GM12878 (cell line): ENCODE measurements at regions not wholly inside any gene's neighbourhood (a gene's known extent, or its start where the extent isn't known, plus 50 kb on each side); places are given as distances from the start of the nearest gene placed in this dataset.

Experiments
- CEBPB ChIP-seq, 2 experiments: fragments of 150-350 bp in 1 of 2; IDR thresholded peaks; 2 replicates each; pipeline ENCODE4 v1.6.1; 2012 to 2014; ENCODE audit warnings: low read depth in 2 of 2, low read length in 2 of 2, borderline replicate concordance in 1 of 2, inconsistent platforms in 1 of 2
- ETV6 ChIP-seq, 2 experiments: fragments of 450-650 bp in 1 of 2; IDR thresholded peaks in 1 of 2; conservative IDR thresholded peaks in 1 of 2; 2 replicates each; pipeline ENCODE4 v1.6.1; 2014; ENCODE audit warnings: antibody characterized with exemption in 1 of 2, borderline replicate concordance in 1 of 2, low read depth in 1 of 2, mild to moderate bottlenecking in 1 of 2, moderate library complexity in 1 of 2
- GABPA ChIP-seq: IDR thresholded peaks from 2 replicates; pipeline ENCODE4 v1.6.1; 2014; ENCODE audit warnings: antibody characterized with exemption, low read depth, mild to moderate bottlenecking, inconsistent platforms
- NBN ChIP-seq: fragments of 450-650 bp; IDR thresholded peaks from 2 replicates; pipeline ENCODE4 v1.6.1; 2016
- RCOR1 ChIP-seq: conservative IDR thresholded peaks from 2 replicates; pipeline ENCODE4 v1.6.1; 2012; ENCODE audit warnings: low read depth, low read length, improper control_type of control experiment
- TCF3 ChIP-seq: IDR thresholded peaks from 2 replicates; pipeline ENCODE4 v1.6.1; 2012; ENCODE audit warnings: low read depth, mild to moderate bottlenecking, low read length, borderline replicate concordance; ENCODE audit not compliant: insufficient read depth
- ZZZ3 ChIP-seq: IDR thresholded peaks from 2 replicates; pipeline ENCODE4 v1.6.1; 2011; ENCODE audit warnings: low read depth; ENCODE audit not compliant: control insufficient read depth, insufficient read length
- TF ChIP-seq, protein P1 (sequence below): fragments of 450-650 bp; IDR thresholded peaks from 2 replicates; pipeline ENCODE4 v1.6.1; 2018; ENCODE audit warnings: mild to moderate bottlenecking, low read depth, moderate library complexity; ENCODE audit not compliant: partially characterized antibody
- TF ChIP-seq, protein P2 (sequence below), 3 experiments: IDR thresholded peaks in 2 of 3; conservative IDR thresholded peaks in 1 of 3; 2 replicates each; pipeline ENCODE4 v1.5.1; 2011; ENCODE audit warnings: low read depth in 3 of 3, low read length in 3 of 3, mild to moderate bottlenecking in 3 of 3, control low read depth in 2 of 3, moderate library complexity in 2 of 3, inconsistent platforms in 1 of 3, mixed read lengths in 1 of 3; ENCODE audit not compliant: control insufficient read depth in 2 of 3, insufficient read depth in 1 of 3; ENCODE audit errors: extremely low read depth in 1 of 3

DNA sequence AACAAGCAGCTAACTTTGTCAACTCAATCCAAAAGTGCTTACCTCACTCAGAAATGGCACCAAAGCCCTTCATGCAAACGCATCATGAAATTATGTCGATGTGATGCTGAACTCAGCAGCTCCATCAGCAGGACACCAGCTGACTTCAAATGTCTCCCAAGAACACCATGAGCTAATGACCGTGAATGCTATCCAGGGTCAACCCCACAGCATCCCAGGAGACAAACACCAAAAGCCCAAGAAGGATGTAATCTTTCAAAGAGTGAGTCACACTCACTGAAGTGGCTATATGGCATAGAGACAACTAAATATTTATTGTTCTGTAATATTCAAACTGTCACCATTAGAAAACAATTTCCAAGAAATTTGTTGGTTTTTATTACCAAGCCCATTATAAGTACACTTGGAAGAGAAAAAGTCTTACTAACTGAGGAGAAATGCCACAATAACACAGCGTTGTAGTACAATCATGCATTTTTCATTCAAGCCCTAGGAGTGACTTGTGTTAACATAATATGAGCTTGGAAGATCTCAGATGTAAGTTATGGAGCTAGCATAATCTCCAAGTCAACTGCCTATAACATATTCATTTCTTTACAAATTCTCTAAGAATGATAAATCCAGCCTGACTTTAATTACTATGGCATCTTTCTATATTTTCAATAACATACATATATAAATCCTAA is 165.0 kb upstream of the CCDC68 start (continued):
- TF ChIP-seq, protein P1, sequence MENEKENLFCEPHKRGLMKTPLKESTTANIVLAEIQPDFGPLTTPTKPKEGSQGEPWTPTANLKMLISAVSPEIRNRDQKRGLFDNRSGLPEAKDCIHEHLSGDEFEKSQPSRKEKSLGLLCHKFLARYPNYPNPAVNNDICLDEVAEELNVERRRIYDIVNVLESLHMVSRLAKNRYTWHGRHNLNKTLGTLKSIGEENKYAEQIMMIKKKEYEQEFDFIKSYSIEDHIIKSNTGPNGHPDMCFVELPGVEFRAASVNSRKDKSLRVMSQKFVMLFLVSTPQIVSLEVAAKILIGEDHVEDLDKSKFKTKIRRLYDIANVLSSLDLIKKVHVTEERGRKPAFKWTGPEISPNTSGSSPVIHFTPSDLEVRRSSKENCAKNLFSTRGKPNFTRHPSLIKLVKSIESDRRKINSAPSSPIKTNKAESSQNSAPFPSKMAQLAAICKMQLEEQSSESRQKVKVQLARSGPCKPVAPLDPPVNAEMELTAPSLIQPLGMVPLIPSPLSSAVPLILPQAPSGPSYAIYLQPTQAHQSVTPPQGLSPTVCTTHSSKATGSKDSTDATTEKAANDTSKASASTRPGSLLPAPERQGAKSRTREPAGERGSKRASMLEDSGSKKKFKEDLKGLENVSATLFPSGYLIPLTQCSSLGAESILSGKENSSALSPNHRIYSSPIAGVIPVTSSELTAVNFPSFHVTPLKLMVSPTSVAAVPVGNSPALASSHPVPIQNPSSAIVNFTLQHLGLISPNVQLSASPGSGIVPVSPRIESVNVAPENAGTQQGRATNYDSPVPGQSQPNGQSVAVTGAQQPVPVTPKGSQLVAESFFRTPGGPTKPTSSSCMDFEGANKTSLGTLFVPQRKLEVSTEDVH, result no peak
- no peak for TF ChIP-seq TCF3
- TF ChIP-seq, protein P2, sequence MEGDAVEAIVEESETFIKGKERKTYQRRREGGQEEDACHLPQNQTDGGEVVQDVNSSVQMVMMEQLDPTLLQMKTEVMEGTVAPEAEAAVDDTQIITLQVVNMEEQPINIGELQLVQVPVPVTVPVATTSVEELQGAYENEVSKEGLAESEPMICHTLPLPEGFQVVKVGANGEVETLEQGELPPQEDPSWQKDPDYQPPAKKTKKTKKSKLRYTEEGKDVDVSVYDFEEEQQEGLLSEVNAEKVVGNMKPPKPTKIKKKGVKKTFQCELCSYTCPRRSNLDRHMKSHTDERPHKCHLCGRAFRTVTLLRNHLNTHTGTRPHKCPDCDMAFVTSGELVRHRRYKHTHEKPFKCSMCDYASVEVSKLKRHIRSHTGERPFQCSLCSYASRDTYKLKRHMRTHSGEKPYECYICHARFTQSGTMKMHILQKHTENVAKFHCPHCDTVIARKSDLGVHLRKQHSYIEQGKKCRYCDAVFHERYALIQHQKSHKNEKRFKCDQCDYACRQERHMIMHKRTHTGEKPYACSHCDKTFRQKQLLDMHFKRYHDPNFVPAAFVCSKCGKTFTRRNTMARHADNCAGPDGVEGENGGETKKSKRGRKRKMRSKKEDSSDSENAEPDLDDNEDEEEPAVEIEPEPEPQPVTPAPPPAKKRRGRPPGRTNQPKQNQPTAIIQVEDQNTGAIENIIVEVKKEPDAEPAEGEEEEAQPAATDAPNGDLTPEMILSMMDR (IDR thresholded peaks at IDR 0.05 in 2 of 3, conservative IDR thresholded peaks at IDR 0.05 in 1 of 3; ENCODE audit: control insufficient read depth in 2 of 3, extremely low read depth in 1 of 3, insufficient read depth in 1 of 3, low read depth in 3 of 3, low read length in 3 of 3), result no peak
- TF ChIP-seq NBN, result no peak
- no peak for TF ChIP-seq CEBPB (IDR thresholded peaks at IDR 0.05; ENCODE audit: borderline replicate concordance in 1 of 2, low read depth in 2 of 2, low read length in 2 of 2)
- no peak for TF ChIP-seq GABPA
- no peak for TF ChIP-seq ETV6 (conservative IDR thresholded peaks at IDR 0.05 in 1 of 2, IDR thresholded peaks at IDR 0.05 in 1 of 2; ENCODE audit: borderline replicate concordance in 1 of 2, low read depth in 1 of 2)
- no peak for TF ChIP-seq ZZZ3
- no peak for TF ChIP-seq RCOR1
